ENCODE measurements at regions not wholly inside any gene's neighbourhood (a gene's known extent, or its start where the extent isn't known, plus 50 kb on each side); places are given as distances from the start of the nearest gene placed in this dataset.

- no peak overlapping the region for H2BK15ac ChIP-seq (ENCODE audit: low read length)
- H3K18ac ChIP-seq (ENCODE audit: extremely low read depth, low read length): no peak overlapping the region
- H4K5ac ChIP-seq (ENCODE audit: insufficient read length, low read depth, low read length): no peak overlapping the region
- POLR2A ChIA-PET (ENCODE audit: partially characterized antibody): no interaction called here
- H3K23ac ChIP-seq (ENCODE audit: insufficient read length): no peak overlapping the region
- no peak overlapping the region for H4K8ac ChIP-seq (ENCODE audit: extremely low read depth, insufficient read depth, low read length)
- H3K9ac ChIP-seq (replicated peaks in 1 of 4; ENCODE audit: extremely low read depth in 1 of 4, low read depth in 3 of 4, low read length in 3 of 4): no peak overlapping the region
- H3K27me3 ChIP-seq (replicated peaks in 1 of 4; ENCODE audit: control insufficient read depth in 3 of 4, extremely low read depth in 1 of 4, insufficient read depth in 3 of 4, low read length in 3 of 4): peaks cover 0 to 1% (median 0%) of the 10 kb centered on the region in 4 experiments; a peak in 1 of 7 replicates
- H2BK20ac ChIP-seq (ENCODE audit: low read length): no peak overlapping the region
- H2AK5ac ChIP-seq (ENCODE audit: low read depth, low read length): no peak overlapping the region
- 100% methylated on average over 3 of the region's 4 CpGs; no CpG with 5 or more reads in 1 of the 2 experiments for WGBS, 2 experiments (ENCODE audit: extremely low coverage in 1 of 2, insufficient coverage in 1 of 2, insufficient read length in 1 of 2, insufficient replicate concordance in 2 of 2, low coverage in 1 of 2, low lambda C conversion rate in 2 of 2, missing lambda C conversion rate in 1 of 2)
- TF ChIP-seq HDAC2 (IDR thresholded peaks at IDR 0.05; ENCODE audit: borderline replicate concordance in 1 of 2, low read depth in 2 of 2, low read length in 2 of 2) (no peak), NANOG (IDR thresholded peaks at IDR 0.05; ENCODE audit: insufficient read depth, low read depth, low read length, poor library complexity, severe bottlenecking) (no peak), RBBP5 (IDR thresholded peaks at IDR 0.05; ENCODE audit: borderline replicate concordance, low read depth, low read length) (no peak), KDM1A (IDR thresholded peaks at IDR 0.05; ENCODE audit: borderline replicate concordance, low read length) (no peak)
- no peak overlapping the region for H2AFZ ChIP-seq (ENCODE audit: low read length)
- no peak overlapping the region for H3K4me2 ChIP-seq (ENCODE audit: insufficient read depth in 1 of 2, low read depth in 2 of 2, low read length in 2 of 2)
- H3K27ac ChIP-seq (ENCODE audit: low read depth, low read length): no peak overlapping the region
- no peak overlapping the region for H2BK5ac ChIP-seq (ENCODE audit: low read depth, low read length)
- no peaks in the 10 kb centered on the region for H3K9me3 ChIP-seq (ENCODE audit: insufficient read depth in 2 of 2, low read depth in 1 of 2, low read length in 1 of 2)
- FAIRE-seq (no peak), DNase-seq (ENCODE audit: low read depth in 1 of 2, low spot score in 2 of 2) (no peak)
- H3K14ac ChIP-seq (ENCODE audit: insufficient read length): no peak overlapping the region
- no peak overlapping the region for H3K4me3 ChIP-seq (ENCODE audit: extremely low read depth in 1 of 4, insufficient read depth in 2 of 4, low read depth in 3 of 4, low read length in 4 of 4)
- H3K79me1 ChIP-seq (ENCODE audit: low read depth, low read length): no peaks in the 10 kb centered on the region
- H3K4me1 ChIP-seq (replicated peaks in 1 of 4; ENCODE audit: control insufficient read depth in 3 of 4, insufficient read depth in 4 of 4, low read length in 3 of 4): no peaks in the 10 kb centered on the region
- H2BK12ac ChIP-seq (ENCODE audit: low read depth, low read length): no peak overlapping the region
- H3K4ac ChIP-seq (replicated peaks; ENCODE audit: insufficient read length, low read depth, low read length): no peak overlapping the region
- CTCF ChIA-PET (ENCODE audit: partially characterized antibody): no interaction called here
- no peaks in the 10 kb centered on the region for H3K36me3 ChIP-seq (ENCODE audit: control insufficient read depth in 2 of 4, insufficient read depth in 4 of 4, low read length in 3 of 4)
- no peaks in the 10 kb centered on the region for H3K79me2 ChIP-seq (ENCODE audit: control insufficient read depth in 1 of 2, insufficient read depth in 2 of 2, low read length in 2 of 2)
- no peak overlapping the region for H4K91ac ChIP-seq (replicated peaks; ENCODE audit: insufficient read length, low read length)
- no peak overlapping the region for H2BK120ac ChIP-seq (replicated peaks; ENCODE audit: low read depth, low read length)
- H3K56ac ChIP-seq (replicated peaks; ENCODE audit: insufficient read length, low read depth, low read length): no peak overlapping the region
- H3K23me2 ChIP-seq (ENCODE audit: low read depth, low read length): no peaks in the 10 kb centered on the region
- H4K20me1 ChIP-seq (replicated peaks in 1 of 2; ENCODE audit: control insufficient read depth in 1 of 2, insufficient read depth in 2 of 2, low read length in 2 of 2): no peaks in the 10 kb centered on the region
Measured at GRCh38 chr11:80686889-80687288, 1246.1 kb upstream of the TENM4 start.

Data from H1 (cell line).